ENCODE measurements at regions not wholly inside any gene's neighbourhood (a gene's known extent, or its start where the extent isn't known, plus 50 kb on each side); places are given as distances from the start of the nearest gene placed in this dataset.
"Not testable (repeated sequence)": the region's sequence is repeated elsewhere in the genome, so short reads cannot be mapped to it uniquely, and the experiment has no call there.

DNA sequence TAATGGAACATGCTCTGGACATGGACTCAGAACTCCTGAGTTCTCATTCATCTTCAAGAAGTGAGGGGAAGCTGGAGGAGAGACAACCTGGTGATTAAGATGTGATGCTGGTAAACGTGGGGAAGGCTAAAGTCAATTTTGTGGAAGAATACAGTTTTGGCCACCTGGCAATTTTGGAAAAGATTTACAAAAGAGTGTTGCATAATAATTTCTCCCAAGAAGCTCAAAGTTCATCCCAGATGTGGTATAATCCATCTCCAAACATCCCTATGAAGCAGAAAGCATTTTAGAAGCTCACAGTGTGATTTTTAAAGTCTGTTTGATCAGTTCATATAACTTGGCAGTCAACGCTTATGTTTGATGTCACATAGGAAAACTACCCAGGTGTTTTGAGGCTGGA, 208.7 kb downstream of the LMX1A start:
- no peak for DNase-seq (ENCODE audit: missing footprints)
- no peak for ATAC-seq
- intact Hi-C loops (cut with DNase I) = no loop called here

DNA sequence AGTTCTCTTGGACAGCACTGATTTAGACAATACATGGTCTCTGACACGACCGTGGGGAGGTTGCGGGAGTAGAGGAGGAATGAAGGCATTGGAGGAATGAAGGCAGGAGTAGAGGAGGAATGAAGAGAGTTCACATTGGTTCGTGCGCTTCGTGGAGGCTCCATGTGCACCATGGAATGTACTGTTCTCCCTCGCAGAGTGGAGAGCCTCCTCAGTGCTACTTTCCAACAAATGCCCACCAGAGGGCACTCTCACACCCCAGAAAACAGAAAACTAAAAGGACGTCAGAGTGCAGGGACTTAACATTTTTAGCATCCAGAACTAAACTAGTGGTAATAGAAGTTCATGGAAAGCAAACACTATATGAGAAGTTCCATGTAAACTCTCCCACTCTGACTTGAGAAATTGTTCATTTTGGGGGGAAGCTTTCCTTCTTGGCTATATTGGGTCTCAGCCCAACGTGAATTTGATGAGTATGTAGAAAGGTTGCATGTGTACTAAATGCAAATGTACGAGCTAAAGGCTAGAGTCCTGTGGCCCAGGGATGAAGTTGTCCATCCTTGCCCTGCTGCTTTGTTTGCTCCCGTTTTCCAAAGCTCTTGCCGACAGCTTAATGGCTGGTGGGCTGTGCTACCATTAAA, 211.6 kb downstream of the LMX1A start:
- no peak for ATAC-seq
- intact Hi-C loops (cut with DNase I) = loop anchor here (1.0 kb wide), 1 partner anchor 222 kb away; no protein-coding TSS in a partner anchor
- DNase-seq (ENCODE audit: missing footprints) = no peak

DNA sequence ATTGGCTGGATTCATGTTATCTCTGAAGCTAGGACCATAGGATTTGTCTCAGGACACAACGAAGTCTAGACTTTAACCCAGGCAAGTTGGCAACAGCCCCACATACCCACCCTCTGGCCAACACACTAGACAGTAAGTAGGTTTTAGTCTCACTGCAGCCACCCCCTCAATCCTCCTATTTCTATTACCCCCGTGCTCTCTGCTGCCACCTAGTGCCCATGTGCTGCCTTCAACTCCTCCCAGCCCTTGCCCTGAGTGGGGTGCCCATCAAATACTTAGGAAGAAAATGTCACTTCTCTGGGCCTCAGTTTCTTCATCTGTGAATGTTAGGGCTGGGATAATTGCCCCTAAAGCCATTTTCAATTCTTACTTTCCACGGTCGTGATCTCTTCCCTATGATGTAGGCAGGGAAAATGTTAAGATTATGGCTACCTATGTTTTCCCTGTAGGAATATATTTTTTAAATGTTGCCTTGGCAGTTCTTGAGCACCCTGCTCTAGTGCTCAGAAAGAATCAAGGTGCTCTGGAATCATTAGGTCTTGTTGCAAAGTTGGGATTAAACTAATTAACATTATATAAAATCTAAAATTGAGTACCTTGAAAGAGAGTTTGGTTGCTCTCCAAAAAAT, 213.0 kb downstream of the LMX1A start:
- intact Hi-C loops (cut with DNase I) = no loop called here
- ATAC-seq = no peak
- no peak for DNase-seq (ENCODE audit: missing footprints)

DNA sequence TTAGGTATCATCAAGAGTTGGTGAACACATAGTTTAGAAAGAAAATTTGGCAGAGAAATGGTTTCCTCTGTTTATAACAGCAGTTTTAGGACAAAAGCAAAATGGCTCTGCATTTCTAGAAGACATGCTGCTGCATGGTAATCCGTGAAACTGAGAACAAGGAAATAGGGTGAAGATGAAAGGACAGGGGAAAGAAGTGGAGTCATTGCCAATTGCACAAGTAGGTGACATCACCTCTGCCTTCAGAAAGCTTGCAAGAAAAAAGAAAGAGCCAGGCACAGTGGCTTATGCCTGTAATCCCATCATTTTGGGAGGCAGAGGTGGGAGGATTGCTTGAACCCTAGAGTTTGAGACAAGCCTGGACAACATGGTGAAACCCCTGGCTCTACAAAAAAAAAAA, 217.6 kb downstream of the LMX1A start:
- DNase-seq (ENCODE audit: missing footprints) (no peak), ATAC-seq (no peak)
- intact Hi-C loops (cut with DNase I) = no loop called here

DNA sequence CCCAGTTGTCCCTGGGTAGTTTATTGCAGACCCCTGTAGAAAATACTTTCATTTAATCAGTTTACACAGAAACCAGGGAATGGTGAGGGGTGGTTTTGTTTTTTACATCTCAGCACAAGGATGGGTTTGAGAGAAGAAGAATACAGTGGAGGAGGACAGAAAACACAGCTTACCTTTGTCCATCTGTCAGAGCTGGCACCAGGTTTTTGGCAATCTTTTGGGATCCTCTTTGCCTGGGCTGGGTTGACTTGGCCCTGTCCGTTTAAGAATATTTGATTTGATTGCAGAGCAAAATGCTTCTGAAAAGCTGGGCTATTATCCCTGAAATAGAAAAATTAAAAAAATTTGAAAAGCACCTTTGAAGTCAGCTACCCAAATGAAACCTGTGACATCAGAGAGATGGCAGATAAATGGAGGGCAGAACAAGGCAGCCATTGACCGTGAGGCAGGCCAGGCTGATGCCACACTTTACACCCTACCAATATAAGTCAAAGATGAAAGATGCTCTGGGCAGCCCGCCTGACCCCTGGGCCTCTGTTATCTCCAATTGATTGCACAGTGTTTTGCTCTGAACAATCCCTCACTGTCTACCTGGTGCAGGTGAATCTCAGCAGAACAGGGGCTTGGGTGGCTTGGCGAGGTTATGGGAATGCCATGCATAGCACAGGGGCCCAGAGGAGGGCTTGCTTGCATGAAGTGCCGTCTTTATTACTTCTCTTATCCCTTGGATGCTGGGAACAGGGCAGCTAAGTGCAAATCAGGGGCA, 218.8 kb downstream of the LMX1A start:
- intact Hi-C loops (cut with DNase I) = no loop called here
- DNase-seq (ENCODE audit: missing footprints) = no peak
- no peak for ATAC-seq

DNA sequence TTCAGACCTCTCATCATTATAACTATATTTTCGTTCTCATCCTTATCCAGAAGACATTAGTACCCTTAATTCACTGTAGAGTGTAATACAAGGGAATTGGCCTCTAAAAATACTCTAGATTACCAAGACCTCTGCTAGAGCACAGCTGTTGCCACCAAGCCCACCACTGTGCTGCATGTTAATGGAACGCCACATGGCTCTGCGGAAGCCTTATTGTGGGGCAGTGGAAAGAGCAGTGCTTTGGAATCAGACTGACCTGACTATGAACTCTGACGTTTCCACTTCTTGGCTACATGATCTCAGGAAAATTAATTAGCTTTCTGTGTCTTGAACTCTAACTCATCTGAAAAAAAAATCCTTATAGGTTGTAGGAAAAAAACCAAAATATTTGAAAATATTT, 222.1 kb downstream of the LMX1A start:
- no peak for DNase-seq (ENCODE audit: missing footprints)
- no peak for ATAC-seq
- intact Hi-C loops (cut with DNase I) = no loop called here

DNA sequence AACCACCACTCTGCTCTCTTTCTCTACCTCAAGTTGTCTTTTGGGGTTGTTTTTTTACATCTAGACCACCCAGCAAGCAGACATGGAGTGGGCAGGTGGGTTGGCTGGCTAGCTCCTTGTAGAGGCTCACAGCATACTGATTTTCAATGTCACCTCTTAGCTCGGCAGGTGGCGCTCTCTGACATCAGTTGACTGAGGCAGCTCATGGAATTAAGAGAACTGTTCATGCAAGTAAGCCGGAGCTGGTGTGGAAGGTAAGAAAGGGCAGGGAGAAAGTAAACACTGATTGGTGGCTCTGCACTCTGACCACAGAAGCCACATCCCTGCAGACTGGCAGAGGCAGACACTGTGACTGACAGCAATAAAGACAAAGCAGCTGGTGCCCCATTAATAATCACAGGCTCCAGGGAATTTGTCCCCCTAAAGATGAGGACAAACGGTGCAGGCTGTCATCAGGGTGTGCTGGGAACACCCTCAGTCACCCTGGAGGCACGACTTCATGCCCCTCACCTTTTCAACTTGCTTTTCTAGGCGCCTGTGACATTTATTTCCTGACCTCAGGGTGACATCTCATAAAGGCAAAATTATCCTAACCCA, 226.8 kb downstream of the LMX1A start:
- DNase-seq (ENCODE audit: missing footprints) = no peak
- no peak for ATAC-seq
- intact Hi-C loops (cut with DNase I) = loop anchor here (1.0 kb wide), 1 partner anchor 240 kb away; no protein-coding TSS in a partner anchor

DNA sequence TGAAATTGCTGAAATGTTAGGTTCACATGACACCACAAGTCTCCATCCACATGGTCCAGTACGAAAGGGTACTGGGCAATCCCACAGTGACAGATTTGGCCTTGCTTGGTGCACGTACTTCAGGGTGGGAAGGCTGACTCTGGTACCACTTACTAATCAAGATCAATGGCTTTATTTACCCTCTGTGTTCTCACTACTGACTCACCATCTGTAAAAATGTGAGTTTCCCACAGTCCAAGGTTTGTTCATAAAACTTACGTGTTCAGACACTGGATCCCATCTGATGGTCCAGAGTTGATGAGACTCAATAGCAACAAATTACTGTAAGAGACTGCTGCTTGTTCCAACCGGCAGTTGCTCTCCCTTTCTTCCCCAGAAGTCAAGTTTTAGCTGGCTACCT, 231.7 kb downstream of the LMX1A start:
- intact Hi-C loops (cut with DNase I) = no loop called here
- DNase-seq (ENCODE audit: missing footprints) (no peak), ATAC-seq (no peak)

DNA sequence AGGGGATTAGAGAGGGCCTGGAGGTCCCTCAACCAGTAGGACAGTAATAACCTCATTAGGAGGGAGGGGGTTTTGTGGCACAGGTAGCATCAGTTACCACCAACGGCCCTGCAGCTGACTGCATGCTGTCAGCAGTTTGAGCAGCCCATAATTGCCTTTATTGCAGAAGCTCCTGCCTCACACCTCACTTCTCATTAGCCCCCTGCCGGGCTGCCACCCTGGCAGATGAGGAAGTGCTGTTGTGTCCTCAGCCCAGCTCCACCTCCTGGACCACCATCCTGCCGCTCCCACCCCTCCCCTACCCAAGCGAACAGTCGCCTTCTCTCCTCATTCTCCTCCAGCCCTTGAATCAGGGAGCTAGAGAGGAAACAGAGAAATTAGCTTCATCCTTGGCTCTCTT, 237.4 kb downstream of the LMX1A start:
- ATAC-seq = no peak
- no peak for DNase-seq (ENCODE audit: missing footprints)
- intact Hi-C loops (cut with DNase I) = no loop called here

DNA sequence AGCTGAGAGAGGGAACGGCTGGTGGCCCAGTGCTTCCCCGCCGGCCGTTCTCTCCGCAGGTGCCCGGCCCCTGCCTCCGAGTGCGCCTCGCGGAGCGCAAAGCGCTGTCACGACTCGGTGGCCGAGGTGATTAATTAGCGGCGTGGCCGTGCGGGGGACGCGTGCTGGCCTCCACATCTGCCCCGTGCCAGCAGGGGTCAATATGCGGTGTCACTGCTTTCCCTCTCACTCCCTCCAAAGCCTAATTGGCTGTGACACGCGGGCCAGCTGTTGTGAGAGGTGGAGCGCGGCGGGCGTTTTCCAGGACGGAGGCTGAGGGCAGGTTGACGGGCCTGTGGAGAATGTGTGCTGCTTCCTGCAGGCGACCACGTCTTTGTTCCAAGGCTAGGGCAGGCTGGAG, 239.0 kb downstream of the LMX1A start:
- intact Hi-C loops (cut with DNase I) = no loop called here
- no peak for ATAC-seq
- no peak for DNase-seq (ENCODE audit: missing footprints)

DNA sequence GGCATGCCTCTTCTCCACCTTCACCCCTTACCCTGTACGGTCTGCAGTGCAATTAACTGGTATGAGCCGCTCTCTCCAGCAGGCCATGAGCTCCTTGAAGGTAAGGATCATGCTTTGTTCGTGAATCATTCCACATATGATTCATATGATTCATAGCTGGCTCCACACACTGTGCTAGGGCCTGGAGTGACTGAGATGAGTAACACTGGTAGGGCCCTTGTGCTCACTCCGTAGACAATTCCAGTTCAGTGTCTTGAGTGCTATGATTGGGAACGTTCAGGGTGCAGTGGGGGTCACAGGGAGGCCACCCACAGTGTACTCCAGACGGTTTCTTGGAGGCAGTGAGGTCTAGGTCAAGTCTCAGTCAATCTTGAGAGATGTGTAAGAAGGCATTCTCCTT, 239.8 kb downstream of the LMX1A start:
- no peak for DNase-seq (ENCODE audit: missing footprints)
- no peak for ATAC-seq
- intact Hi-C loops (cut with DNase I) = no loop called here

DNA sequence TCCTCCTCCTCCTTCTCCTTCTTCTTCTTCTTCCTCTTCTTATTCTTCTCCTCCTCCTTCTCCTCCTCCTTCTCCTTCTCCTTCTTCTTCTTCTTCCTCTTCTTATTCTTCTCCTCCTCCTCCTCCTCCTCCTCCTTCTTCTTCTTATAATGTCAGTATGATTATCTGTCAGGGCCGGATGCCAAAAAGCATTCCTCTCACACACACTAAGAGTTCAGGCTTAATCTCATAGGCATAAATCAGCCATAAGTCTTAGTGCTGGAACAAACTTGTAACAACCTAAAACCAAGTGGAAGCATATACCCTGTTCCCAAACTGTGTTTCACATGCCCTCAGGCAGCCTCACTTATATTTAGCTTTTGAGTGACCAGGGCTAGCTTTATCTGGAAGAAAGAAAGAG, 240.3 kb downstream of the LMX1A start:
- intact Hi-C loops (cut with DNase I) = no loop called here
- DNase-seq (ENCODE audit: missing footprints) (no peak), ATAC-seq (no peak)

DNA sequence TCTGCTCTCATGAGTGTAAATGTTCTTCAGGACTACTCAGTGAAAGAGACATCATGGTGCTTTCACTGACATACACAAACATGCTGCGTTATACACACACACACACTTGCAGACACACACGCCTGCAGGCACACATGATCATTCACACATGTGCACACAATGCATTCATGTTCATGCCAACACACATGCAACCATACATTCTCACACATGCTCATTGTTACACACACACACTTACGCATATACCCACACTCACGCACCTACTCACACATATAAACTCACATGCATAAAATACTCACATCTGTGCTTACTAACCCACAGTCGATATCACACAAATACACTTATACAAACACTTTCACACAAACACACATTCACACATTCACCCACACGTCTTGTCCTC, 241.6 kb downstream of the LMX1A start:
- DNase-seq (ENCODE audit: missing footprints) (no peak), ATAC-seq (no peak)
- intact Hi-C loops (cut with DNase I) = no loop called here

DNA sequence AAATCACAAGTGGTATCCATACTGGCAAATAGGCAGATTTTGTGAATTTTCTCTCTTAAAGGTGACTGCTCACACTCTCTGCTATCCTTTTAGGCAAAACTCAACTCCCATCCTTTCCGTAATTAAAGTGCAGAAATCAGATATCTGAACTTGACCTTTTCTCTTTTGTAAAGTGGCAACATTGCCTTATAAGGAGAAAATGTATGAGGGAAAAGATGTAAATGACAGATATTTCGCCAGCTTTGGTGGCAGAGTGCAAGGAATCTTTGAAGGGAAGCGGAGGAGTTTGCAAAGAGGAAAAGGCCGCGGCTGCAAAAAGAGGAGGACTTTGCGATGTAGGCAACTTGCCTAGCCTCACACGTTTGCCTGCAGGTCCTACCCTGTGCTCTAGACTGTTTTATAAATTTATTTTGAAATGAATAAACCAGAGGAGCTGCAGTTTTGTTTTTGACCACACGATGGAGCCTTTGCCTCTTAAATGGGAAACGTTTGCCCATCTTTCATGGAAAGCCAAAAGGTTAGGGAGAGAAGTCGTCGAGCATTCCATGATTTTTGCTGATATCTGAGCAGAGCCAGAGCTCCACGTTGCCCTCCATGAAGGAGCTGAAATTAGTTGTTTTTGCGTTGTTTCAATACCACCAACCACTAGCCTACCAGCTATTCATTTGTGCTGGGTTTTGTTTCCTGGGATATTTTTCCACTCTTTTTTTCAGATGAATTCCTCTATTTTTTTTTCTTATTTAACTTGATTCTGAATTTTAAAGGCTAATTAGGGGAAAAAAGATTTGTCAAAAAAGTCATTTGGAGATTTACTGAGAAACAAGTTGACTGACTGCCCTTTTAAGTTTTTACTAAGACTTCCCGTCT, 242.3 kb downstream of the LMX1A start:
- no peak for DNase-seq (ENCODE audit: missing footprints)
- no peak for ATAC-seq
- intact Hi-C loops (cut with DNase I) = no loop called here

DNA sequence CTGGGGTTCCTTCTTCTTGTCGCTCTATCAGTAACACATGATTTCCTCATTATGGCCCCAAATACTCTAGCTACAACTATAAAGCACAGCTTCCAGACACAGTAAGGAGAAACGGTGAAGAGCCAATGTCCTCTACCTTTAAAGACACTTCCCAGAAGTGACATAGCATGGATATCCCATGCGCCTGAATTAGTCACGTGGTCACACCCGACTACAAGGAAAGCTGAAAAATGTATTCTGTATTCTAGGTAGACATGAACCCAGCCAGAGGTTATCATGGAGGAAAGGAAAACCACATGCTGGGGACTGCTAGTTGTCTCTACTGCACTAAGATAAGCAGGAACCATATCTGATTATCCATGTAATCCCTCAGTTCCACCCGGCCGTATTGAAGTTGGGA, 244.3 kb downstream of the LMX1A start:
- intact Hi-C loops (cut with DNase I) = no loop called here
- DNase-seq (ENCODE audit: missing footprints) = no peak
- ATAC-seq = no peak

DNA sequence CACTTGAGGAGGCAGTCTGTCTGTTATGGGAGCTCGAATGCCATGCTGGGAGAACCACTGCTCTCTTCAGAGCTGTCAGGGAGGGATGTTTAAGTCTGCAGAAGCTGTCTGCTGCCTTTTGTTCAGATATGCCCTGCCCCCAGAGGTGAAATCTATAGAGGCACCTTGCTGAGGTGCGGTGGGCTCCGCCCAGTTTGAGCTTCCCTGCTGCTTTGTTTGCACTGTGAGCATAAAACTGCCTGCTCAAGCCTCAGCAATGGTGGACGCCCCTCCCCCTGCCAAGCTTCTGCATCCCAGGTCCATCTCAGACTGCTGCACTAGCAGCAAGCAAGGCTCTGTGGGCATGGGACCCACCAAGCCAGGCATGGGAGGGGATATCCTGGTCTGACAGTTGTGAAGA, 247.5 kb downstream of the LMX1A start:
- intact Hi-C loops (cut with DNase I) = no loop called here
- no peak for DNase-seq (ENCODE audit: missing footprints)
- no peak for ATAC-seq

DNA sequence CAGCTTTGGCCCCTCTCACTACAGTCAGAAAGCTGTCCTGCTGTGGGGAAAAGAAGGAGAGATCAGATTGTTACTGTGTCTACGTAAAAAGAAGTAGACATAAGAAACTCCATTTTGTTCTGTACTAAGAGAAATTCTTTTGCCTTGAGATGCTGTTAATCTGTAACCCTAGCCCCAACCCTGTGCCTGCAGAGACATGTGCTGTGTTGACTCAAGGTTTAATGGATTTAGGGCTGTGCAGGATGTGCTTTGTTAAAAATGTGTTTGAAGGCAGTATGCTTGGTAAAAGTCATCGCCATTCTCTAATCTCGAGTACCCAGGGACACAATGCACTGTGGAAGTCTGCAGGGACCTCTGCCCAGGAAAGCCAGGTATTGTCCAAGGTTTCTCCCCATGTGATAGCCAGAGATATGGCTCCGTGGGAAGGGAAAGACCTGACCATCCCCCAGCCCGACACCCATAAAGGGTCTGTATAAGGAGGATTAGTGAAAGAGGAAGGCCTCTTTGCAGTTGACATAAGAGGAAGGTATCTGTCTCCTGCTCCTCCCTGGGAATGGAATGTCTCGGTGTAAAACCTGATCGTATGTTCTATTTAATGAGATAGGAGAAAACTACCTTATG, 263.9 kb downstream of the LMX1A start:
- DNase-seq (ENCODE audit: missing footprints); intact Hi-C loops (cut with DNase I): not testable (repeated sequence)

DNA sequence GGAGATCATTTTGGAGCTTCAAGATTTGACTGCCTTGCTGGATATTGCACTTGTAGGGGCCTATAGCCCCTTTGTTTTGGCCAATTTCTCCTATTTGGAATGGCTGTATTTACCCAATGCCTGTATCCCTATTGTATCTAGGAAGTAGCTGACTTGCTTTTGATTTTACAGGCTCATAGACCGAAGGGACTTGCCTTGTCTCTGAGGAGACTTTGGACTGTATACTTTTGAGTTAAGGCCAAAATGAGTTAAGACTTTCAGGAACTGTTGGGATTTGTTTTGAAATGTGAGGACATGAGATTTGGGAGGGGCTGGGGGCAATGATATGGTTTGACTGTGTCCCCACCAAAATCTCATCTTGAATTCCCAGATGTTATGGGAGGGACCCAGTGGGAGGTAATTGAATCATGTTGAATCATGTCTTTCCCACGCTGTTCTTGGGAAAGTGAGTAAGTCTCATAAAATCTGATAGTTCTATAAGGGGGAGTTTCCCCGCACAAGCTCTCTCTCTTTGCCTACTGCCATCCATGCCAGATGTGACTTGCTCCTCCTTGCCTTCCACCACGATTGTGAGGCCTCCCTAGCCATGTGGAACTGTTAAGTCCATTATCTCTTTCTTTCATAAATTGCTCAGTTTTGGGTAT, 276.1 kb downstream of the LMX1A start:
- intact Hi-C loops (cut with DNase I) = no loop called here
- DNase-seq (ENCODE audit: missing footprints) (no peak), ATAC-seq (no peak)

More for the DNA sequence above, 263.9 kb downstream of the LMX1A start:
- ATAC-seq = not testable (repeated sequence)
